RWPE2 (cell line): ENCODE measurements at regions not wholly inside any gene's neighbourhood (a gene's known extent, or its start where the extent isn't known, plus 50 kb on each side); places are given as distances from the start of the nearest gene placed in this dataset.

Experiments used
- ATAC-seq: fragments of 200-7000 bp; cut with Tn5 transposase; 3 replicates; pipeline ENCODE4 v1.9.1; 2021; ENCODE audit warnings: low read depth
- DNase-seq: peaks from one replicate; pipeline ENCODE4 v3.0.0-alpha.2; 2020; ENCODE audit warnings: low spot score
- H3K27ac ChIP-seq: fragments of 450-650 bp; 2 replicates; pipeline ENCODE4 v1.5.1; 2017; ENCODE audit warnings: mild to moderate bottlenecking; ENCODE audit not compliant: poor library complexity, severe bottlenecking
- H3K27me3 ChIP-seq: fragments of 250-450 bp; sonication (Bioruptor Pico); 2 replicates; pipeline ENCODE4 v1.5.1; 2021; ENCODE audit warnings: mild to moderate bottlenecking, moderate library complexity; ENCODE audit not compliant: insufficient read depth, poor library complexity, severe bottlenecking
- H3K36me3 ChIP-seq: fragments of 250-450 bp; sonication (Bioruptor Pico); 2 replicates; pipeline ENCODE4 v1.5.1; 2020; ENCODE audit warnings: low read depth, mild to moderate bottlenecking, moderate library complexity
- H3K4me1 ChIP-seq: fragments of 250-450 bp; sonication (Bioruptor Pico); 2 replicates; pipeline ENCODE4 v1.5.1; 2021; ENCODE audit warnings: mild to moderate bottlenecking, moderate library complexity; ENCODE audit not compliant: insufficient read depth, poor library complexity, severe bottlenecking
- H3K4me3 ChIP-seq: fragments of 250-450 bp; sonication (Bioruptor Pico); 2 replicates; pipeline ENCODE4 v1.5.1; 2021; ENCODE audit warnings: mild to moderate bottlenecking, moderate library complexity; ENCODE audit not compliant: severe bottlenecking
- H3K9me3 ChIP-seq: fragments of 250-450 bp; sonication (Bioruptor Pico); 2 replicates; pipeline ENCODE4 v1.5.1; 2021; ENCODE audit warnings: mild to moderate bottlenecking, moderate library complexity; ENCODE audit not compliant: severe bottlenecking
- CTCF ChIP-seq: fragments of 450-650 bp; IDR thresholded peaks from one replicate; pipeline ENCODE4 v1.5.1; 2017; ENCODE audit warnings: mild to moderate bottlenecking, moderate library complexity; ENCODE audit not compliant: poor library complexity, severe bottlenecking

- no peaks in the 10 kb centered on the region for H3K27me3 ChIP-seq
- peaks cover 13% of the 10 kb centered on the region for H3K4me1 ChIP-seq
- no peaks in the 10 kb centered on the region for H3K36me3 ChIP-seq
- no peak overlapping the region for H3K4me3 ChIP-seq
- ATAC-seq (no peak), DNase-seq (no peak)
- H3K9me3 ChIP-seq = no peaks in the 10 kb centered on the region
- no peak overlapping the region for H3K27ac ChIP-seq
- TF ChIP-seq CTCF = no peak
Observed at GRCh38 chr10:106384496-106384895, 780.0 kb downstream of the SORCS1 start.

- no peaks in the 10 kb centered on the region for H3K36me3 ChIP-seq
- TF ChIP-seq CTCF = no peak
- peak overlapping the region; percentile 58 for H3K27ac ChIP-seq
- H3K27me3 ChIP-seq = no peaks in the 10 kb centered on the region
- ATAC-seq (peak; percentile 90), DNase-seq (no peak)
- peaks cover 13% of the 10 kb centered on the region for H3K4me1 ChIP-seq
- H3K9me3 ChIP-seq = peaks cover 4% of the 10 kb centered on the region
- no peak overlapping the region for H3K4me3 ChIP-seq
Observed at GRCh38 chr10:106380706-106381105, 783.8 kb downstream of the SORCS1 start.

DNA sequence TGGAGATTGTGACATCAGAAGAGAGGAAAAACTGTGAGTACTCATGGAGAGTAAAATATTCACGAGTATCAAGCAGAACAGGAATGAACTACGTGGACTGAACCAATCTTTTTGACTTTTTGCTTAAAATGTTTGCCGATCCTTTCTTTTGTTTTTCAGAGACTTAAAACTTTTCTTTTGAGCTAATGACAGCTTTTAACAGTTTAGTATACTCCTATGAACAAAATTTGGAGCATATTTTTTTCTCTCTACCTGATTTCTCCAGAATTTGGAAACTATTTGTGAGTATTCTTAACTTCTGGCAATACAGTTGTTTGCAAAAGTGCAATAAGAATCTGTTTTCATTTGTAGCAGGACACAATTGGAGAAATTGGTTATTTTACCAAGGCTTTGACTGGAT lies 786.3 kb downstream of the SORCS1 start:
- peaks cover 13% of the 10 kb centered on the region for H3K4me1 ChIP-seq
- no peak for DNase-seq
- H3K27me3 ChIP-seq = no peaks in the 10 kb centered on the region
- H3K27ac ChIP-seq = no peak overlapping the region
- no peak overlapping the region for H3K4me3 ChIP-seq
- no peaks in the 10 kb centered on the region for H3K36me3 ChIP-seq
- TF ChIP-seq CTCF = no peak
- ATAC-seq = no peak
- H3K9me3 ChIP-seq = peaks cover 4% of the 10 kb centered on the region

DNA sequence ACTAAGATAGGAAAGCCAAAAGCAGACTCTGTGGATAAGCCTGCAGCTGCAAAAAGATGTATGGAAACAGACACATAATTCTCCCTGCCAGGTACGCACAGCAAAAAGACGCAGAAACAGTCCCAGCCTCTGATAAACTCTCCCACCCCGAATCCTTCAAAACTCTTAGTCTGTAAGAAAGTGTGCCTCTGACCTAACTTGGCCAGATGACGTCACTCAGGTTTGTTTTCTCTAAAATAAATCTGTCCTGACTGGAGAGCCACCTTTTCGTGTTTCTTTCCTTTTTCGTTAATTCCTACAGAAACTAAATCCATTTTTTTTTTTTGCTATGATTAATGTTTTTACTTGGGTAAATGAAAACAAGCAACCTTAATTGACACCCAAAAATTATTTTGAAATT lies 793.8 kb downstream of the SORCS1 start:
- H3K27me3 ChIP-seq = no peaks in the 10 kb centered on the region
- ATAC-seq = no peak
- no peak overlapping the region for H3K27ac ChIP-seq
- H3K4me1 ChIP-seq = no peaks in the 10 kb centered on the region
- no peak overlapping the region for H3K4me3 ChIP-seq
- TF ChIP-seq CTCF = no peak
- DNase-seq = no peak
- H3K36me3 ChIP-seq = no peaks in the 10 kb centered on the region
- H3K9me3 ChIP-seq = no peaks in the 10 kb centered on the region

DNA sequence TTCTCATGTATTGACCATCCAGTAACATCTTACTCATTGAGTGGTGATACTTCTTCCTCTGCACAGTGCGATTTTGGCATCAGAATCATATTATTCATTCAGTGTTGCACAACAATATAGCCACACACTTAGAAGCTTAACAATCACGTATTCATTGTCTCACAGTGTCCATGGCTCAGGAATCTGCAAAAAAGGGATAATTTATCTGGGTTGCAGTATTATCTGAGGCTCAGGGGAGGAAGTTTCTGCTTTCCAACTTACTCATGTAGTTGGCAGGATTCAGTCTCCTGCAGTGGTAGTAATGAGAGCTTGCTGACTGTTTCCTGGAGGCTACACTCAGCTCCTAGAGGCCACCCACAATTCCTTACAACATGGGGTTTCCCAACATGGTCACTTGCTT lies 803.6 kb downstream of the SORCS1 start:
- H3K27ac ChIP-seq = peak overlapping the region; percentile 86

More for the DNA sequence above, 803.6 kb downstream of the SORCS1 start:
- ATAC-seq (peak; percentile 97), DNase-seq (no peak)
- Histone ChIP-seq H3K27me3 (no peaks in the 10 kb centered on the region), H3K4me3 (no peak overlapping the region), H3K4me1 (peaks cover 16% of the 10 kb centered on the region), H3K9me3 (no peaks in the 10 kb centered on the region), H3K36me3 (no peaks in the 10 kb centered on the region)
- TF ChIP-seq CTCF = no peak
